GM23338 (cell line): ENCODE measurements at regions not wholly inside any gene's neighbourhood (a gene's known extent, or its start where the extent isn't known, plus 50 kb on each side); places are given as distances from the start of the nearest gene placed in this dataset.

ENCODE experiments used
- ATAC-seq: fragments of 200-7000 bp; cut with Tn5 transposase; 3 replicates; pipeline ENCODE4 v1.9.1; 2020
- DNase-seq: peaks from one replicate; pipeline ENCODE4 v3.0.0-alpha.2; 2015; ENCODE audit warnings: low spot score
- H2AFZ ChIP-seq: fragments of 200-600 bp; sonication (generic); 2 replicates; pipeline ENCODE4 v1.8.0; 2016; ENCODE audit warnings: antibody characterized with exemption, mild to moderate bottlenecking, moderate library complexity
- H3F3A ChIP-seq: fragments of 200-600 bp; sonication (generic); replicated peaks from 2 replicates; pipeline ENCODE4 v1.8.0; 2017; ENCODE audit warnings: antibody characterized with exemption, mixed run types, low read depth
- H3K27ac ChIP-seq: fragments of 200-600 bp; sonication (generic); 2 replicates; pipeline ENCODE4 v1.6.1; 2016; ENCODE audit warnings: low read depth
- H3K27me3 ChIP-seq: fragments of 200-600 bp; sonication (generic); 2 replicates; pipeline ENCODE4 v1.8.0; 2016; ENCODE audit warnings: mild to moderate bottlenecking, mixed run types, moderate library complexity; ENCODE audit not compliant: insufficient read depth
- H3K36me3 ChIP-seq: fragments of 200-600 bp; sonication (generic); 2 replicates; pipeline ENCODE4 v1.8.0; 2016; ENCODE audit warnings: mild to moderate bottlenecking; ENCODE audit not compliant: insufficient read depth
- H3K4me1 ChIP-seq: fragments of 200-600 bp; sonication (generic); 2 replicates; pipeline ENCODE4 v1.8.0; 2016; ENCODE audit warnings: mild to moderate bottlenecking, moderate library complexity; ENCODE audit not compliant: insufficient read depth
- H3K4me2 ChIP-seq: fragments of 200-600 bp; sonication (generic); 2 replicates; pipeline ENCODE4 v1.7.1; 2017; ENCODE audit warnings: mixed run types
- H3K4me3 ChIP-seq: fragments of 200-600 bp; sonication (generic); 2 replicates; pipeline ENCODE4 v1.6.1; 2016; ENCODE audit warnings: mixed run types
- H3K79me2 ChIP-seq: fragments of 200-600 bp; sonication (generic); replicated peaks from 2 replicates; pipeline ENCODE4 v1.8.0; 2017; ENCODE audit warnings: mild to moderate bottlenecking; ENCODE audit not compliant: insufficient read depth
- H3K9me2 ChIP-seq: fragments of 200-600 bp; sonication (generic); 2 replicates; pipeline ENCODE4 v1.8.0; 2017; ENCODE audit not compliant: insufficient read depth
- H4K20me1 ChIP-seq: fragments of 200-600 bp; sonication (generic); replicated peaks from 2 replicates; pipeline ENCODE4 v1.8.0; 2017; ENCODE audit warnings: mild to moderate bottlenecking; ENCODE audit not compliant: insufficient read depth
- H3K27ac Mint-ChIP-seq: 2 replicates; pipeline ENCODE4 v1.8.0; 2020; ENCODE audit warnings: inconsistent platforms, mild to moderate bottlenecking, moderate library complexity, mixed read lengths
- H3K27me3 Mint-ChIP-seq: 3 replicates; pipeline ENCODE4 v1.8.0; 2022; ENCODE audit warnings: low read depth, mild to moderate bottlenecking, moderate library complexity, mixed read lengths, inconsistent platforms; ENCODE audit not compliant: insufficient read depth, poor library complexity
- H3K36me3 Mint-ChIP-seq: 3 replicates; pipeline ENCODE4 v1.8.0; 2021; ENCODE audit warnings: low read depth, mild to moderate bottlenecking, inconsistent platforms, moderate library complexity, mixed read lengths
- H3K4me1 Mint-ChIP-seq: 3 replicates; pipeline ENCODE4 v1.8.0; 2020; ENCODE audit warnings: mild to moderate bottlenecking, inconsistent platforms, mixed read lengths
- H3K4me3 Mint-ChIP-seq: 3 replicates; pipeline ENCODE4 v1.8.0; 2021; ENCODE audit warnings: moderate library complexity, mild to moderate bottlenecking, inconsistent platforms, mixed read lengths
- H3K9me3 Mint-ChIP-seq: 3 replicates; pipeline ENCODE4 v1.8.0; 2020; ENCODE audit warnings: moderate library complexity, mild to moderate bottlenecking, inconsistent platforms, mixed read lengths
- EZH2 ChIP-seq: fragments of 200-600 bp; sonication (generic); IDR thresholded peaks from one replicate; pipeline ENCODE4 v1.8.0; 2017; ENCODE audit warnings: antibody characterized with exemption, mild to moderate bottlenecking, low read depth; ENCODE audit not compliant: unreplicated experiment
- JUNB ChIP-seq: IDR thresholded peaks from one replicate; pipeline ENCODE4 v1.6.1; 2016; ENCODE audit warnings: antibody characterized with exemption; ENCODE audit not compliant: unreplicated experiment
- NANOG ChIP-seq: IDR thresholded peaks from 2 replicates; pipeline ENCODE4 v1.6.1; 2016; ENCODE audit warnings: antibody characterized with exemption, borderline replicate concordance
- POLR2AphosphoS5 ChIP-seq: IDR thresholded peaks from 2 replicates; pipeline ENCODE4 v1.6.1; 2016; ENCODE audit warnings: antibody characterized with exemption, low read depth
- STAT1 ChIP-seq: IDR thresholded peaks from one replicate; pipeline ENCODE4 v1.6.1; 2016; ENCODE audit warnings: antibody characterized with exemption; ENCODE audit not compliant: unreplicated experiment
- ZNF114 ChIP-seq: fragments of 250-450 bp; sonication (Bioruptor Pico); IDR thresholded peaks from 2 replicates; pipeline ENCODE4 v1.5.0; 2020; ENCODE audit warnings: mild to moderate bottlenecking, moderate library complexity
- ZNF331 ChIP-seq: fragments of 250-450 bp; sonication (Bioruptor Pico); IDR thresholded peaks from 2 replicates; pipeline ENCODE4 v1.5.0; 2020; ENCODE audit warnings: low read depth, mild to moderate bottlenecking, moderate library complexity
- TF ChIP-seq, protein P1 (sequence below): fragments of 250-450 bp; sonication (Bioruptor Pico); IDR thresholded peaks from 2 replicates; pipeline ENCODE4 v1.5.0; 2020; ENCODE audit warnings: mild to moderate bottlenecking, moderate library complexity
- TF ChIP-seq, protein P2 (sequence below): IDR thresholded peaks from 2 replicates; pipeline ENCODE4 v1.6.1; 2016; ENCODE audit warnings: antibody characterized with exemption
- TF ChIP-seq, protein P3 (sequence below), 2 experiments: fragments of 200-600 bp in 1 of 2; sonication (generic) in 1 of 2; conservative IDR thresholded peaks; 2 replicates each; pipeline versions ENCODE4 v1.5.1 to v1.6.1; 2016 to 2017; ENCODE audit warnings: antibody characterized with exemption in 2 of 2, low read depth in 2 of 2, mild to moderate bottlenecking in 2 of 2, moderate library complexity in 1 of 2

DNA sequence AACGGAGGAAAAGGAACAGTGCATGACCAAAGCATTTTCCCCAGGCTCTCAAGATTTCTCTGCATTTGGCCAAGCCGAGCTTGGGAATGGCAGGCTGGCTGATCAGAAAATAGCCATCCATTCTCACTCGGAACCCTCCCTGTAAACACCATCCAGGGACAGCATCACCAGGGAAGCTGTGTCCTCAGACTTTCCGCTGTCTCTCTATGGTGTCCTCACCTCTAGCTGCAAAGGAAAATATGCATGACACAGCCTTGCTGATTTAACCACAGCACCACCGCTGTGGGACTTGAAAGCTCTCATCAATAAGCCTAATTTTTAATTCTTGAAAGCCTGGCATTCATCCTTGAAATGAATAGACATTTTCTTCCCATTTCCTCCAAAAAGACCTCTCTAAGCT, 311.7 kb downstream of the EIPR1 start:
- no peak overlapping the region for H2AFZ ChIP-seq
- no peaks in the 10 kb centered on the region for H3F3A ChIP-seq
- H3K27ac ChIP-seq = no peak overlapping the region
- H3K4me2 ChIP-seq = no peak overlapping the region
- H4K20me1 ChIP-seq = no peaks in the 10 kb centered on the region
- no peak for TF ChIP-seq POLR2AphosphoS5
- no peaks in the 10 kb centered on the region for H3K79me2 ChIP-seq
- no peaks in the 10 kb centered on the region for H3K36me3 ChIP-seq
- ATAC-seq (peak; percentile 61), DNase-seq (no peak)
- no peak overlapping the region for H3K4me3 ChIP-seq
- H3K4me1 ChIP-seq = no peaks in the 10 kb centered on the region
- no peak overlapping the region for H3K4me3 Mint-ChIP-seq
- H3K9me2 ChIP-seq = peaks cover 6% of the 10 kb centered on the region; the same call in 1 of the 2 replicates
- peaks cover 2% of the 10 kb centered on the region; the same call in 1 of the 3 replicates for H3K36me3 Mint-ChIP-seq
- no peaks in the 10 kb centered on the region for H3K27me3 ChIP-seq
- H3K27ac Mint-ChIP-seq = no peak overlapping the region
- peaks cover 12% of the 10 kb centered on the region for H3K4me1 Mint-ChIP-seq
- no peaks in the 10 kb centered on the region for H3K27me3 Mint-ChIP-seq
- peaks cover 3% of the 10 kb centered on the region; the same call in 1 of the 3 replicates for H3K9me3 Mint-ChIP-seq

DNA sequence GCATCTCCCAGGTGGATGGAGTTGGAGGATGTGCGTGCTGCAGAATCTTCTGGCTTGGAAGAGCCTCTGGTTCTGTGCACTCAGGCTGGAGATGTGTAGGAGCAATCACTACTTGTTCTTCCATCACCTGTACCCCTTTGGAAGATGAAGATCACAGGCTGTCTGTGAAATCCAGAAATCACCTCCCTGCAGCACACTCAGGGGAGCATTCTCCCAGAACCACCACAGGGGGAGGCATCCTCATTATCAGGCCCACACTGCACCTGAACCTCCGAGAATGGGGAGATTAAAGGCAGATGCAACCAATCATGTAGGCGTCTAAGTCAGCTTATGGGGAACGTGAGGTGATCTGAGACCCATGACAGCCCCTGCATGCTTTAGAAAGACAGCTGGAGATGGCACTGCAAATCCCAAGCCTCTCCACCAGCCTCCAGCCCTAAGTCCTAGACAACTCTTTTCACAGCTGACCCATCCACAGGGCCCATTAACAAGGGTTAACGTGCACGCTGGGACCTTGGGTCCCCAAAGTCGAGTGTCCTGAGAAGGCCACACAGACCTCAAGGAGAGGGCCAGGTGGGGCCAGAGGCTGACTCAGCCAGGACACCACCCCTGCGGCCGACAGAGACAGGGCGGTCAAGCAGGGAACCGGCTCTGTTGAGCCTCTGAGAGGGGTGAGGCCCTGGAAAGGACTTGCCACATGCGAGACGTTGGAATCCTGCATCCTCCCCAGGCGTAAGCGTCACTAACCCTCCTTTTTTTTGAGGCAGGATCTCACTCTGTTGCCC, 314.9 kb downstream of the EIPR1 start:
- H3K4me1 Mint-ChIP-seq = peaks cover 9% of the 10 kb centered on the region
- no peak overlapping the region for H3K27ac ChIP-seq
- H3K4me3 Mint-ChIP-seq = no peak overlapping the region
- no peak for DNase-seq
- H3K79me2 ChIP-seq = no peaks in the 10 kb centered on the region
- no peaks in the 10 kb centered on the region for H3K4me1 ChIP-seq
- no peaks in the 10 kb centered on the region for H3K9me2 ChIP-seq
- no peaks in the 10 kb centered on the region for H4K20me1 ChIP-seq
- H3K27me3 Mint-ChIP-seq = peaks cover under 1% of the 10 kb centered on the region
- no peak for TF ChIP-seq POLR2AphosphoS5
- TF ChIP-seq, protein P1, sequence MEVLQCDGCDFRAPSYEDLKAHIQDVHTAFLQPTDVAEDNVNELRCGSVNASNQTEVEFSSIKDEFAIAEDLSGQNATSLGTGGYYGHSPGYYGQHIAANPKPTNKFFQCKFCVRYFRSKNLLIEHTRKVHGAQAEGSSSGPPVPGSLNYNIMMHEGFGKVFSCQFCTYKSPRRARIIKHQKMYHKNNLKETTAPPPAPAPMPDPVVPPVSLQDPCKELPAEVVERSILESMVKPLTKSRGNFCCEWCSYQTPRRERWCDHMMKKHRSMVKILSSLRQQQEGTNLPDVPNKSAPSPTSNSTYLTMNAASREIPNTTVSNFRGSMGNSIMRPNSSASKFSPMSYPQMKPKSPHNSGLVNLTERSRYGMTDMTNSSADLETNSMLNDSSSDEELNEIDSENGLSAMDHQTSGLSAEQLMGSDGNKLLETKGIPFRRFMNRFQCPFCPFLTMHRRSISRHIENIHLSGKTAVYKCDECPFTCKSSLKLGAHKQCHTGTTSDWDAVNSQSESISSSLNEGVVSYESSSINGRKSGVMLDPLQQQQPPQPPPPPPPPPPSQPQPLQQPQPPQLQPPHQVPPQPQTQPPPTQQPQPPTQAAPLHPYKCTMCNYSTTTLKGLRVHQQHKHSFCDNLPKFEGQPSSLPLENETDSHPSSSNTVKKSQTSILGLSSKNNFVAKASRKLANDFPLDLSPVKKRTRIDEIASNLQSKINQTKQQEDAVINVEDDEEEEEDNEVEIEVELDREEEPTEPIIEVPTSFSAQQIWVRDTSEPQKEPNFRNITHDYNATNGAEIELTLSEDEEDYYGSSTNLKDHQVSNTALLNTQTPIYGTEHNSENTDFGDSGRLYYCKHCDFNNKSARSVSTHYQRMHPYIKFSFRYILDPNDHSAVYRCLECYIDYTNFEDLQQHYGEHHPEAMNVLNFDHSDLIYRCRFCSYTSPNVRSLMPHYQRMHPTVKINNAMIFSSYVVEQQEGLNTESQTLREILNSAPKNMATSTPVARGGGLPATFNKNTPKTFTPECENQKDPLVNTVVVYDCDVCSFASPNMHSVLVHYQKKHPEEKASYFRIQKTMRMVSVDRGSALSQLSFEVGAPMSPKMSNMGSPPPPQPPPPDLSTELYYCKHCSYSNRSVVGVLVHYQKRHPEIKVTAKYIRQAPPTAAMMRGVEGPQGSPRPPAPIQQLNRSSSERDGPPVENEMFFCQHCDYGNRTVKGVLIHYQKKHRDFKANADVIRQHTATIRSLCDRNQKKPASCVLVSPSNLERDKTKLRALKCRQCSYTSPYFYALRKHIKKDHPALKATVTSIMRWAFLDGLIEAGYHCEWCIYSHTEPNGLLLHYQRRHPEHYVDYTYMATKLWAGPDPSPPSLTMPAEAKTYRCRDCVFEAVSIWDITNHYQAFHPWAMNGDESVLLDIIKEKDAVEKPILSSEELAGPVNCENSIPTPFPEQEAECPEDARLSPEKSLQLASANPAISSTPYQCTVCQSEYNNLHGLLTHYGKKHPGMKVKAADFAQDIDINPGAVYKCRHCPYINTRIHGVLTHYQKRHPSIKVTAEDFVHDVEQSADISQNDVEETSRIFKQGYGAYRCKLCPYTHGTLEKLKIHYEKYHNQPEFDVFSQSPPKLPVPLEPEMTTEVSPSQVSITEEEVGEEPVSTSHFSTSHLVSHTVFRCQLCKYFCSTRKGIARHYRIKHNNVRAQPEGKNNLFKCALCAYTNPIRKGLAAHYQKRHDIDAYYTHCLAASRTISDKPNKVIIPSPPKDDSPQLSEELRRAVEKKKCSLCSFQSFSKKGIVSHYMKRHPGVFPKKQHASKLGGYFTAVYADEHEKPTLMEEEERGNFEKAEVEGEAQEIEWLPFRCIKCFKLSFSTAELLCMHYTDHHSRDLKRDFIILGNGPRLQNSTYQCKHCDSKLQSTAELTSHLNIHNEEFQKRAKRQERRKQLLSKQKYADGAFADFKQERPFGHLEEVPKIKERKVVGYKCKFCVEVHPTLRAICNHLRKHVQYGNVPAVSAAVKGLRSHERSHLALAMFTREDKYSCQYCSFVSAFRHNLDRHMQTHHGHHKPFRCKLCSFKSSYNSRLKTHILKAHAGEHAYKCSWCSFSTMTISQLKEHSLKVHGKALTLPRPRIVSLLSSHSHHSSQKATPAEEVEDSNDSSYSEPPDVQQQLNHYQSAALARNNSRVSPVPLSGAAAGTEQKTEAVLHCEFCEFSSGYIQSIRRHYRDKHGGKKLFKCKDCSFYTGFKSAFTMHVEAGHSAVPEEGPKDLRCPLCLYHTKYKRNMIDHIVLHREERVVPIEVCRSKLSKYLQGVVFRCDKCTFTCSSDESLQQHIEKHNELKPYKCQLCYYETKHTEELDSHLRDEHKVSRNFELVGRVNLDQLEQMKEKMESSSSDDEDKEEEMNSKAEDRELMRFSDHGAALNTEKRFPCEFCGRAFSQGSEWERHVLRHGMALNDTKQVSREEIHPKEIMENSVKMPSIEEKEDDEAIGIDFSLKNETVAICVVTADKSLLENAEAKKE (CRISPR knock-in tag) = no peak
- TF ChIP-seq, protein P2, sequence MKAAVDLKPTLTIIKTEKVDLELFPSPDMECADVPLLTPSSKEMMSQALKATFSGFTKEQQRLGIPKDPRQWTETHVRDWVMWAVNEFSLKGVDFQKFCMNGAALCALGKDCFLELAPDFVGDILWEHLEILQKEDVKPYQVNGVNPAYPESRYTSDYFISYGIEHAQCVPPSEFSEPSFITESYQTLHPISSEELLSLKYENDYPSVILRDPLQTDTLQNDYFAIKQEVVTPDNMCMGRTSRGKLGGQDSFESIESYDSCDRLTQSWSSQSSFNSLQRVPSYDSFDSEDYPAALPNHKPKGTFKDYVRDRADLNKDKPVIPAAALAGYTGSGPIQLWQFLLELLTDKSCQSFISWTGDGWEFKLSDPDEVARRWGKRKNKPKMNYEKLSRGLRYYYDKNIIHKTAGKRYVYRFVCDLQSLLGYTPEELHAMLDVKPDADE = no peak
- no peak for TF ChIP-seq ZNF331 (CRISPR knock-in tag)
- no peak for TF ChIP-seq NANOG
- TF ChIP-seq EZH2 = no peak
- TF ChIP-seq JUNB = no peak
- TF ChIP-seq, protein P3, sequence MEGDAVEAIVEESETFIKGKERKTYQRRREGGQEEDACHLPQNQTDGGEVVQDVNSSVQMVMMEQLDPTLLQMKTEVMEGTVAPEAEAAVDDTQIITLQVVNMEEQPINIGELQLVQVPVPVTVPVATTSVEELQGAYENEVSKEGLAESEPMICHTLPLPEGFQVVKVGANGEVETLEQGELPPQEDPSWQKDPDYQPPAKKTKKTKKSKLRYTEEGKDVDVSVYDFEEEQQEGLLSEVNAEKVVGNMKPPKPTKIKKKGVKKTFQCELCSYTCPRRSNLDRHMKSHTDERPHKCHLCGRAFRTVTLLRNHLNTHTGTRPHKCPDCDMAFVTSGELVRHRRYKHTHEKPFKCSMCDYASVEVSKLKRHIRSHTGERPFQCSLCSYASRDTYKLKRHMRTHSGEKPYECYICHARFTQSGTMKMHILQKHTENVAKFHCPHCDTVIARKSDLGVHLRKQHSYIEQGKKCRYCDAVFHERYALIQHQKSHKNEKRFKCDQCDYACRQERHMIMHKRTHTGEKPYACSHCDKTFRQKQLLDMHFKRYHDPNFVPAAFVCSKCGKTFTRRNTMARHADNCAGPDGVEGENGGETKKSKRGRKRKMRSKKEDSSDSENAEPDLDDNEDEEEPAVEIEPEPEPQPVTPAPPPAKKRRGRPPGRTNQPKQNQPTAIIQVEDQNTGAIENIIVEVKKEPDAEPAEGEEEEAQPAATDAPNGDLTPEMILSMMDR (conservative IDR thresholded peaks at IDR 0.05; ENCODE audit: low read depth in 2 of 2) = no peak
- TF ChIP-seq STAT1 = no peak
- TF ChIP-seq ZNF114 (CRISPR knock-in tag) = no peak
- no peak overlapping the region for H2AFZ ChIP-seq
- H3K4me2 ChIP-seq = no peak overlapping the region
- no peaks in the 10 kb centered on the region for H3K27me3 ChIP-seq
- no peaks in the 10 kb centered on the region for H3K9me3 Mint-ChIP-seq
- peak; percentile 40; the same call in 1 of the 3 replicates for ATAC-seq
- no peaks in the 10 kb centered on the region for H3K36me3 ChIP-seq
- no peak overlapping the region for H3K4me3 ChIP-seq
- no peak overlapping the region for H3K27ac Mint-ChIP-seq
- H3K36me3 Mint-ChIP-seq = no peaks in the 10 kb centered on the region
- no peaks in the 10 kb centered on the region for H3F3A ChIP-seq
